ENCODE measurements at regions not wholly inside any gene's neighbourhood (a gene's known extent, or its start where the extent isn't known, plus 50 kb on each side); places are given as distances from the start of the nearest gene placed in this dataset.

DNA sequence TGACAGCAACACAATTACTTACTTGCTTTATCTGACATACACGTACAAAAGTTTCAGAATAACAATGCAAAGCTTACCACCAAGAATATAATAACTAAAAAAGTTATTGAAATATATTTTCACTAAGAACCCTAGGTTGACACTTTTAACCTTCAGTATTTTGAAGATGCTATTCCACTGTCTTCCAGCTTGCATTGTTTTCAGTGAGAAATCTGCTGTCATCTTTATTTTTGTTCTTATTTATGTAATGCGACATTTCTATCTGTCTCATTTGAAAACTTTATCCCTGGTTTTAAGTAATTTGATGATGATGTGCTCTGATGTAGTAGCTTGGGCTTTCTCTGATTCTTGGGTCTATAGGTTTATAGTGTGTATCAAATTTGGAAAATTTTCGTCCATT, 165.0 kb upstream of the SMIM21 start:
- Histone ChIP-seq H3K27ac (ENCODE audit: low read depth, low read length) (no peak overlapping the region), H2AFZ (ENCODE audit: low read length, unreplicated experiment) (no peak overlapping the region), H3K36me3 (ENCODE audit: insufficient read depth, low read length) (no peaks in the 10 kb centered on the region), H3K79me2 (ENCODE audit: control insufficient read depth, insufficient read depth, low read length, unreplicated experiment) (no peaks in the 10 kb centered on the region), H3K4me1 (ENCODE audit: control insufficient read depth, insufficient read depth, low read length, unreplicated experiment) (no peaks in the 10 kb centered on the region), H3K4me3 (ENCODE audit: low read depth, low read length) (no peak overlapping the region), H3K27me3 (ENCODE audit: insufficient read depth, low read length) (no peaks in the 10 kb centered on the region)

DNA sequence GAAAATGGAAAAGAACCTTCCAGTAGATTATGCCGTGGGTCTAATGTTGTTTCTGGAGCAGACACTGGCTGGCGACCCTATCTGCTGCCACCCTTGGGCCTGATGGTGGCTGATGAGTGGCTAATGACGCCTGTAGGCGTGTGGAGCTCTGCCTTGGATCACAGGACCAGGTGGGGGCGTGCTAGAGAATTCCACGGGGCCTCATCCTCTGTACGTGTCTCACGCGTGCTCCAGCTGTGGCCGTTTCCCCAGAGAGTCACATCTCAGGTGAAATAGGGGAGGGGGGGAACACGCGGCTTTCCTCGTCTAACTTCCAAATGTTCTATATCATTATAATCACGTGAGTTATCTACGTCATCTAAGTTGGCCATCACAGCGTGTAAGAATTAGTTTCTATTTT, 160.9 kb upstream of the SMIM21 start:
- Histone ChIP-seq H3K36me3 (ENCODE audit: insufficient read depth, low read length) (no peaks in the 10 kb centered on the region), H2AFZ (ENCODE audit: low read length, unreplicated experiment) (no peak overlapping the region), H3K4me1 (ENCODE audit: control insufficient read depth, insufficient read depth, low read length, unreplicated experiment) (no peaks in the 10 kb centered on the region), H3K27ac (ENCODE audit: low read depth, low read length) (no peak overlapping the region), H3K4me3 (ENCODE audit: low read depth, low read length) (no peak overlapping the region), H3K27me3 (ENCODE audit: insufficient read depth, low read length) (no peaks in the 10 kb centered on the region), H3K79me2 (ENCODE audit: control insufficient read depth, insufficient read depth, low read length, unreplicated experiment) (no peaks in the 10 kb centered on the region)

DNA sequence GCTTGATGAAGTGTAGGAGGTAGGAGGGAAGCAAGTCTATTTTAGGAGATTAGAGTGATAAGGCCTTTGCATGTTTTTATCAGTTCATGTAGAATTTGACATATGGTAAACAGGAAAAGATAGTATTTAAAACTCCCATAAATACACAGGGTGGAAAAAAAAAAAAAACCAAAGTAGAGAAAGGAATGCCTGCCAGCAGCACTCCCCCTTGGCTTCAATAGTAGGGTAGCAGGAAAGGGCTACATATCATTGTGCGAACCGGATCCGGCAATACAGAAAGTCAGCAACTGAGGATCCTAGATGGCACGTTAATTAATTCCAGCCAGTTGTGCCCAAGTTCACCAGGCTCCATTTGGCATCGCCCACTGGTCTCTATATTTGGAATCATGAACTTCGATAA, 159.6 kb upstream of the SMIM21 start:
- H3K4me1 ChIP-seq (ENCODE audit: control insufficient read depth, insufficient read depth, low read length, unreplicated experiment) = no peaks in the 10 kb centered on the region

DNA sequence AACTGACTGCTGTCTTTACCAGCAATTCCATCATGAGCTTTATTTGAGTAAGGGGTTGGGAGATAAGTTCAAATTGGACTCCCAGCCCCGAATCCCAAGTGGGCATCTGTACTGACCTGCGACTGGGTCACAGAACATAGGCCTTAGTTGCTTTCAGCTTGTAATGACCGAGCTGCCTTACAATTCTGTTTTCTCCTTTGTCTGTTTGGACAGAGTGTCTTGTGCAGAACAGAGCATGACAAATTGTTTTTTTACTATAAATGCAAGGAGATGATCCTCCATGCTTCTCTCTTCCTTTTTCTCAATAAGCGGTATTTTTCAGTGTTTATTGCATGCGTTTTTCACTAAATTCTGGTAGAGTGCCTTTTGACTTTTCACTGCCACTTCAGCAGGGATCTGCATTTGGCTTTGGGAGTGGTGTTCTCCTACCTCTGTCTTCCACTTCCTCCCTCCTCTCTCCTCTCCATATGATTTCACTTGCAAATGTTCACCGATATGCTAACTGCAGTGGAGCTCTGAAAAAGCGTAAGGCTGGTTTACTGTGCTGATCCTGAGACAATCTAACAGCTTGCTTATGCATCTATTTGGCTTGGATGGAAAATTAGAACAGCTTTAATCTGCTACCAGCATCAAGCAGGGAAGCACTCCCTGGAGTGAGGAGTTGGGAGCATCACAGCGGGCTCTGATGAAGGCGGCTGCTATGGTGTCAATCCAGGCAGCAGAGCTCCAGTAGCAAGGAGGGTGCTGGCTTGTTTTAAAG, 158.8 kb upstream of the SMIM21 start:
- Histone ChIP-seq H3K27ac (ENCODE audit: low read depth, low read length) (no peak overlapping the region), H3K4me3 (ENCODE audit: low read depth, low read length) (no peak overlapping the region), H3K79me2 (ENCODE audit: control insufficient read depth, insufficient read depth, low read length, unreplicated experiment) (no peaks in the 10 kb centered on the region), H3K27me3 (ENCODE audit: insufficient read depth, low read length) (no peaks in the 10 kb centered on the region), H2AFZ (ENCODE audit: low read length, unreplicated experiment) (no peak overlapping the region), H3K36me3 (ENCODE audit: insufficient read depth, low read length) (no peaks in the 10 kb centered on the region), H3K4me1 (ENCODE audit: control insufficient read depth, insufficient read depth, low read length, unreplicated experiment) (no peaks in the 10 kb centered on the region)

More for the DNA sequence above, 159.6 kb upstream of the SMIM21 start:
- Histone ChIP-seq H3K27ac (ENCODE audit: low read depth, low read length) (no peak overlapping the region), H3K27me3 (ENCODE audit: insufficient read depth, low read length) (no peaks in the 10 kb centered on the region), H3K79me2 (ENCODE audit: control insufficient read depth, insufficient read depth, low read length, unreplicated experiment) (no peaks in the 10 kb centered on the region), H3K4me3 (ENCODE audit: low read depth, low read length) (no peak overlapping the region), H3K36me3 (ENCODE audit: insufficient read depth, low read length) (no peaks in the 10 kb centered on the region), H2AFZ (ENCODE audit: low read length, unreplicated experiment) (no peak overlapping the region)

DNA sequence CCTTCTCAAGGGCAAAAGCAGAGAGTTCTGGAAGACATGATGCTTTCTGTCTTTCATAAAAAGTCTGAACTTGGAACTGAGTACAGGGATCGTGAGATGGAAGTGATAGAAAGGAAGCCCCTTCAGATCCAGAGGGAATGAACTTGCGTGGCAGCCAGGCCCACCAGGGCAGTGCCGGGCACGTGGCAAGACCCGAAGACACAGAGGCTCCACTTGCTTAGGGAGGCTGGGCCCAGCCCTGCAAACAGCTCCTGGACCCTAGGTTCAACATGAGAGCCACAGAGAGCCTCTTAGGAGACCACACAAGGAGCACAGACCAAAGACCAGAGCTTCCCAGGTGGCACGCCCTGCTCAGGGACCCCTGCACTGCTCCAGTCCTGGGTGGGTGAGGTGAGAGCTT, 155.4 kb upstream of the SMIM21 start:
- Histone ChIP-seq H3K27me3 (ENCODE audit: insufficient read depth, low read length) (no peaks in the 10 kb centered on the region), H3K36me3 (ENCODE audit: insufficient read depth, low read length) (no peaks in the 10 kb centered on the region), H3K4me3 (ENCODE audit: low read depth, low read length) (no peak overlapping the region), H3K27ac (ENCODE audit: low read depth, low read length) (no peak overlapping the region), H3K79me2 (ENCODE audit: control insufficient read depth, insufficient read depth, low read length, unreplicated experiment) (no peaks in the 10 kb centered on the region), H3K4me1 (ENCODE audit: control insufficient read depth, insufficient read depth, low read length, unreplicated experiment) (no peaks in the 10 kb centered on the region), H2AFZ (ENCODE audit: low read length, unreplicated experiment) (no peak overlapping the region)

DNA sequence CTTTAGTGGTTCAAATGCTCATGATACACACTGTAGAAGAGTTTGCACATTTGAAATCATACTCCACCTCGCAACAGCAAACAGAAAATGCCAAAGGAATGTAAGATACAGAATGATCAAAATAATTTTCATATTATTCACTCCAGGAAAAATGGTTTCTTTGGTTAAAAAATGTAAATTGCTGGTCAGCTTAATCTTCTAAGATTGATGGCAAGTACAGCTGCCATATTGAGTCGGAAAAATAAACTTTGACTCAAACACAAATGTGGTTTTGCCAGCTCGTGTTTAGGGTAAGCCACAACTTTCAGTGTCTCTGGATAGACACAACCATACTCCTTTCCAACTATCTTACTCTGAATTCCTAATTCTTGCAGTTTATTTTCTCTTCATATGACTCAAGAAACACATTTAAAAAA, 154.9 kb upstream of the SMIM21 start:
- Histone ChIP-seq H3K27ac (ENCODE audit: low read depth, low read length) (no peak overlapping the region), H3K4me1 (ENCODE audit: control insufficient read depth, insufficient read depth, low read length, unreplicated experiment) (no peaks in the 10 kb centered on the region), H3K4me3 (ENCODE audit: low read depth, low read length) (no peak overlapping the region), H2AFZ (ENCODE audit: low read length, unreplicated experiment) (no peak overlapping the region), H3K27me3 (ENCODE audit: insufficient read depth, low read length) (no peaks in the 10 kb centered on the region), H3K36me3 (ENCODE audit: insufficient read depth, low read length) (no peaks in the 10 kb centered on the region), H3K79me2 (ENCODE audit: control insufficient read depth, insufficient read depth, low read length, unreplicated experiment) (no peaks in the 10 kb centered on the region)

DNA sequence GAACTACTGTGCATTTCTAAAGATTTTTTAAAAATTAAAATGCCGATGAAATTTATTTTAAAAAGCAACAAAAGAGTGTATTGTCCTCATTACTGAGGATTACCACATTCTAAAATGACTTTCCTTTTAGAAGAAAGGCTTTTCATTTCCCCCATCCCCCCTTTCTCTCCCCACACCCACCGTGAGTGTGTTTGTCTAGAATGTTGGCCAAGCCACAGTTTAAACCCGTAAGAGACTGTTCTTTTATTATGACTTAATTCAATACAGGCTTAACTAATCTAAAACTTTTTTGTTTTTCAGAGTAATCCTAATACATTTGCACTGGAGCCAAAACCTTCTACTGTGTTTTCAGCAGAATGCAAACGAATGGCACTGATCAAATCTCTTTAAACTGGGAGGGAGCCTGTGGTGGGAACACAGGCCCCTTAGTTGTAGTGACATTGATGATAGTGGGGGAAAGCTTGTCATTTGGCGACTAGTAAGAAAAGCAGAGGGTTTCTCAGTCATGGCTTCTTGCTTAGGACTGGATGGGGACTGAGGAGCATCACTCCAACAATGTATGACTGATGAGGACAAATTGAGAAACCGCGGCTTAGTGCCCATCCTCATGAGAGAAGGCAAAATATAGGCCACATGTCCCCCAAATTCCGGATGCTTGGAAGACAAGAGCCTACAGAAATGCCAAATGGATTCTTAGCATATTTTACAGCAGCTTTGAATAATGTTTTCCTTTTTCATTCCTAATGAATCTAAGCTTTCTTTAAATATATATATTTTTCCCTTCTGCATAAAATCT, 154.0 kb upstream of the SMIM21 start:
- H3K79me2 ChIP-seq (ENCODE audit: control insufficient read depth, insufficient read depth, low read length, unreplicated experiment) = no peaks in the 10 kb centered on the region
- H3K27ac ChIP-seq (ENCODE audit: low read depth, low read length) = no peak overlapping the region
- no peak overlapping the region for H3K4me3 ChIP-seq (ENCODE audit: low read depth, low read length)
- H3K27me3 ChIP-seq (ENCODE audit: insufficient read depth, low read length) = no peaks in the 10 kb centered on the region
- no peak overlapping the region for H2AFZ ChIP-seq (ENCODE audit: low read length, unreplicated experiment)
- H3K36me3 ChIP-seq (ENCODE audit: insufficient read depth, low read length) = no peaks in the 10 kb centered on the region
- H3K4me1 ChIP-seq (ENCODE audit: control insufficient read depth, insufficient read depth, low read length, unreplicated experiment) = no peaks in the 10 kb centered on the region

DNA sequence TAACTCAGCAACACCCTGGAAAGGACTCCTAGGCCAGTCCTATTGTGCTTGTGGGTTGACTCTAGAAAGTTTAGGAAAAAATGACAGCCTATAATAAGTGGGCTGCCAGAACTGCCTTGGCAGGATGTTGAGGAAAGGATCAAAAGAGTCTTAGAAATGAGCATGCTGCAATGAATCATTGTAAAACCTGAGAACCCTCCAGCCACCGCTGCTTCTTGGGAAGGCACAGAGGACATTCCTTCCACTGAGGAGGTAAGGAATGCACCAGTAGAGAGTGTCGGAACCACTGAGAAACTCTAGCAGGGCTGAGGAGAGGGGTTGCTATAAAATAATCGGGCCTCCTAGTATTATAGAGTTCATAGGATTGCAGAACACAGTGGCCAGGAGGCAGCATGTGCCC, 146.7 kb upstream of the SMIM21 start:
- Histone ChIP-seq H2AFZ (ENCODE audit: low read length, unreplicated experiment) (no peak overlapping the region), H3K27ac (ENCODE audit: low read depth, low read length) (no peak overlapping the region), H3K4me3 (ENCODE audit: low read depth, low read length) (no peak overlapping the region), H3K4me1 (ENCODE audit: control insufficient read depth, insufficient read depth, low read length, unreplicated experiment) (no peaks in the 10 kb centered on the region), H3K36me3 (ENCODE audit: insufficient read depth, low read length) (no peaks in the 10 kb centered on the region), H3K79me2 (ENCODE audit: control insufficient read depth, insufficient read depth, low read length, unreplicated experiment) (no peaks in the 10 kb centered on the region), H3K27me3 (ENCODE audit: insufficient read depth, low read length) (no peaks in the 10 kb centered on the region)

DNA sequence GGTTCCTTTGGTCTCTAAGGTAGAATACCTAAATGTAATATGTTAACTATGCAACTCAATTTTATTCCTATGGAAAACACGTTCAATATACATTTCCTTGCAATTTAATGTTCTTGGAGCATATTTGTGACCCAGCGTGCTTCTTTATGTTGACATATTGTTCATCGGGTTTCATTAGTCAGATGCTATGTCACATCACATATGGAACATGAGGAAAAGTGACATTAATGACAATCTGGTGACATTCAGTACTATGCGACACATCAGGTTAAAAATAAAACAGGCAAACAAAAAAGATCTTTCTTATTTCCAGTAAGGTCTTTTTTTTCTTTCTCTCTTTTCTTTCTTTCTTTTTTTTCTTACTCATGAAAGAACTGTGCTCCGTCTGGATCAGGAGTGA, 135.6 kb upstream of the SMIM21 start:
- no peak overlapping the region for H2AFZ ChIP-seq (ENCODE audit: low read length, unreplicated experiment)
- H3K4me1 ChIP-seq (ENCODE audit: control insufficient read depth, insufficient read depth, low read length, unreplicated experiment) = no peaks in the 10 kb centered on the region
- H3K27ac ChIP-seq (ENCODE audit: low read depth, low read length) = no peak overlapping the region
- H3K4me3 ChIP-seq (ENCODE audit: low read depth, low read length) = no peak overlapping the region
- no peaks in the 10 kb centered on the region for H3K36me3 ChIP-seq (ENCODE audit: insufficient read depth, low read length)
- H3K79me2 ChIP-seq (ENCODE audit: control insufficient read depth, insufficient read depth, low read length, unreplicated experiment) = no peaks in the 10 kb centered on the region
- H3K27me3 ChIP-seq (ENCODE audit: insufficient read depth, low read length) = no peaks in the 10 kb centered on the region

DNA sequence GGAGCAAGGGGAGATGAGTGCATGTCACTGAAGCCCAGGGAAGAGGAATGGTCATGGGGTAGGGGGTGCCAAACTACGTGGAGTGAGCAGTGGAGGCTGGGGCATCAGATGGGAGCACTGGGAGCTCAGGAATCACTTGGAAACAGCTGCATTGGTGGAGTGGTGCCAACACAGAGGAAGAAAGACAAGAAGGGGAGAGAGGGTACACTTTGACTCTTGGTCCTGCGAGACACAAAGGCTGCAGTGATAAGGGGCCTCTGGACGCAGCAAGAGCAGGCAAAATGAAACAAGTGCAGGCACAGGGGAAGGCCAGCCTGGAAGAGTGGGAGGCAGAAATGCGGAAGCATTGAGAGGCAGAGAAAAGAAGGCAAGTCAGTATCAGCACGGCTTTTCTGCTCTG, 134.7 kb upstream of the SMIM21 start:
- H3K27me3 ChIP-seq (ENCODE audit: insufficient read depth, low read length) = no peaks in the 10 kb centered on the region
- no peak overlapping the region for H3K27ac ChIP-seq (ENCODE audit: low read depth, low read length)
- no peaks in the 10 kb centered on the region for H3K79me2 ChIP-seq (ENCODE audit: control insufficient read depth, insufficient read depth, low read length, unreplicated experiment)
- no peak overlapping the region for H2AFZ ChIP-seq (ENCODE audit: low read length, unreplicated experiment)
- H3K36me3 ChIP-seq (ENCODE audit: insufficient read depth, low read length) = no peaks in the 10 kb centered on the region
- no peaks in the 10 kb centered on the region for H3K4me1 ChIP-seq (ENCODE audit: control insufficient read depth, insufficient read depth, low read length, unreplicated experiment)
- no peak overlapping the region for H3K4me3 ChIP-seq (ENCODE audit: low read depth, low read length)

DNA sequence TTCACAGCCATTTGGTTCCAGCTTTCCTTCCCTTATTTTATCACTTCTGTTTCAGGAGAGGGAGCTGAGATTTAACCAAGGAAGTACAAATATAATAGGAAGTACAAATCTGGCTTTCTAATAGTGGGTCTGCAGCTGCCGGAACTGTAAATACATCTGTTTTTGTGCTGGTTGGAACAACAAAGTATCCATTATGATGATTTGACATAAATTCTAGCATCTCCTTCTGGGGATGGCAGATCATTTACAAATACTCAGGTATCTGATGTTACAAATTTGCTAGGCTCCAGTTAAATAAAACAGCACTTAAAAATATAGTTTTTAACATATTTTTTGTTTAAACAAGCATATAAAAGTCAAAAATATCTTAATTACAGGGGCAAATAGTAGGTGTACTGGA, 131.3 kb upstream of the SMIM21 start:
- no peak overlapping the region for H2AFZ ChIP-seq (ENCODE audit: low read length, unreplicated experiment)
- H3K36me3 ChIP-seq (ENCODE audit: insufficient read depth, low read length) = no peaks in the 10 kb centered on the region
- no peaks in the 10 kb centered on the region for H3K4me1 ChIP-seq (ENCODE audit: control insufficient read depth, insufficient read depth, low read length, unreplicated experiment)
- no peaks in the 10 kb centered on the region for H3K79me2 ChIP-seq (ENCODE audit: control insufficient read depth, insufficient read depth, low read length, unreplicated experiment)
- H3K27ac ChIP-seq (ENCODE audit: low read depth, low read length) = no peak overlapping the region
- H3K27me3 ChIP-seq (ENCODE audit: insufficient read depth, low read length) = no peaks in the 10 kb centered on the region
- H3K4me3 ChIP-seq (ENCODE audit: low read depth, low read length) = no peak overlapping the region

Measured in ACC112 (cell line).